Inflammatory macrophage treated with lipopolysaccharide for 1 hour (primary cell): ENCODE measurements at regions not wholly inside any gene's neighbourhood (a gene's known extent, or its start where the extent isn't known, plus 50 kb on each side); places are given as distances from the start of the nearest gene placed in this dataset.
"Not testable (repeated sequence)": the region's sequence is repeated elsewhere in the genome, so short reads cannot be mapped to it uniquely, and the experiment has no call there.

Source experiments
- DNase-seq, 2 donors: peaks; one replicate each; pipeline ENCODE4 v3.0.0-alpha.2; 2020 to 2022

DNA sequence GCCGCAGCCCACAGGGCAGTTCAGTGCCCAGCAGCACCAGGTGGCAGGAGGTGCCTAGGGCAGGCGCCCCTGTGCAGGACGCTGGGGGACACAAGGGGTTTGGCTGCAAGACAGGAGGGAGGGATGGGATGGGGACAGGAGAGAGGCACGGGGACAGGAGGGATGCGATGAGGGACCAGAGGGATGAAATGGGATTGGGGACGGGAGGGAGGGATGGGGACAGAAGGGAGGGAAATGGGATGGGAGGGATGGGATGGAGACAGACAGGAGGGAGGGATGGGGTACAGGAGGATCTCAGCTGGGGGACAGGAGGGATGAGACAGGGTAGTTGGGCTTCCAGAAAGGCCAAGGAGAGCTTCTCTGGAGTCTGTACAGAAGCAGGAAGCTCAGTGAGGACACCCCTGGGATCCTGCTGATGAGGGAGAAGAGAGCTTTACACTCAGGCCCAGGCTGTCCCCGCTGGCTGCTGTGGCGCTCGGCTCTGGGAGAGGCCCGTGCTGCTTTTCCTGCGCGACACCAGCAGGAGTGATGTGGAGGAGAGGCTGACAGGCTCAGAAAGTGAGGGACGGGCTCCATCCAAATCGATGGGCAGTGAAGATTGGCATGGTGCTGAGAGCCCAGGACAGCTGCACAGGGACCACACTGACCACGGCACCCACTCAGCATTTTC is 400.8 kb downstream of the SMOC2 start:
- no peak for DNase-seq

DNA sequence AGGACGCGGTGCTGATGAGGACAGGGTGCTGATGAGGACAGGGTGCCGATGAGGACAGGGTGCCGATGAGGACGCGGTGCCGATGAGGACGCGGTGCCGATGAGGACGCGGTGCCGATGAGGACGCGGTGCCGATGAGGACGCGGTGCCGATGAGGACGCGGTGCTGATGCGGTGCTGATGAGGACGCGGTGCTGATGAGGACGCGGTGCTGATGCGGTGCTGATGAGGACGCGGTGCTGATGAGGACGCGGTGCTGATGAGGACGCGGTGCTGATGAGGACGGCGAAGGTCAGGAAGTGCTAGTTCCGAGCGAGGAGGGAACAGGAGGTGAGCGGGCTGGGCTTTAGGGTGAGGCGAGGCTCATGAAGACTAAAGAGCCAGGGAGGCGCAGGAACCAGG is 399.9 kb downstream of the SMOC2 start:
- not testable (repeated sequence) for DNase-seq

GRCh38 chr6:168840299-168840698 is 399.3 kb downstream of the SMOC2 start:
- not testable (repeated sequence) for DNase-seq

DNA sequence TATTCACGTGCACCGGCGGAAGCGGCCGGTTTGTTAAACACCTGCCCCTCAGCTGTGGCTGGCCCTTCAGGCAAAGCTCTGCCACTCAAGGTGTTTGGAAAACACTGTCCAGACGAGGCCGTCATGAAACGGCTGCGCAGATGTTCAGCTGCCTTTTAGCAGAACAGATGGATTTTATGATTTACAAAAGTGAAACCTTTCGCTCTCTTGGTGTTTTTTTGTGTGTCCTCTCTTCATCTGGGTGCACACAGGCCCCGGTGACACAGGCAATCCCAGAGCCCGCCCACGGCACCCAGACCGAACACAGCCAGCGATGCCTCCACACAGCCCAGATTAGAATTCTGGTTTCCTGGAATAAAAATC is 397.0 kb downstream of the SMOC2 start:
- DNase-seq: no peak

- DNase-seq: no peak
These were observed 396.5 kb downstream of the SMOC2 start for GRCh38 chr6:168837254-168838036.

DNA sequence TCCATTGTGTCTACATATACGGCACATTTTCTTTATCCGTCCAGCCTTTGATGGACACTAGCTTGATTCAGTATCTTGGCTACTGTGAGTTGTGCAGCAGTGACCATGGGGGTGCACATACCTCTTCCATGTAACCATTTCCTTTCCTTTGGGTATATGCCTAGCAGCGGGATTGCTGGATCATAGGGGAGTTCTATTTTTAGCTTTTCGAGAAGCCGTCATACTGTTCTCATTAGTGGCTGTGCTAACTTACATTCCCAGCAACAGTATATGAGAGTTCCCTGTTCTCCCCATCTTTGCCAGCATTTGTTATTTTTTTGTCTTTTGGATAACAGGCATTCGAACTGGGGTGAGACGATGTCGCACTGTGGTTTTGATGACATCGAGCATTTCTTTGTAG is 395.0 kb downstream of the SMOC2 start:
- DNase-seq: no peak

DNA sequence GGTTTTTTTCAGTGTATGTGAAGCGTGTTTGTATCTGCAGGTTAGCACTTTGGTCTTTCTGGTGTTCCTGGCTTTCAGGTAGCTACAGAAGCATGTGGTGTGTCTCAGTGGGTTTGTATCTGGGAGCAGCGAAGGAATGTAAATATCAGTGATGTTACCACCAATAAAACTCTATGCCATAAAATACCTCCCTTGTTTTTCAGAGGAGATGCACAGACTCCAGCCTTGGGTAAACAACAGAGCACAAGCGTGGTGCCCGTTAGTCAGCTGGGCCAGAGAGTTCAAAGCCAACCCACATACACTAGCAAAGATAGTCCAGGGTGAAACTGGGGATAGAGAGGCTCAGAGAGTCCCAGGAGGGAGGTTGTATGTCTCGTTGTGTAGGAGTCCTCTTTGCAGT is 393.8 kb downstream of the SMOC2 start:
- DNase-seq: no peak

DNA sequence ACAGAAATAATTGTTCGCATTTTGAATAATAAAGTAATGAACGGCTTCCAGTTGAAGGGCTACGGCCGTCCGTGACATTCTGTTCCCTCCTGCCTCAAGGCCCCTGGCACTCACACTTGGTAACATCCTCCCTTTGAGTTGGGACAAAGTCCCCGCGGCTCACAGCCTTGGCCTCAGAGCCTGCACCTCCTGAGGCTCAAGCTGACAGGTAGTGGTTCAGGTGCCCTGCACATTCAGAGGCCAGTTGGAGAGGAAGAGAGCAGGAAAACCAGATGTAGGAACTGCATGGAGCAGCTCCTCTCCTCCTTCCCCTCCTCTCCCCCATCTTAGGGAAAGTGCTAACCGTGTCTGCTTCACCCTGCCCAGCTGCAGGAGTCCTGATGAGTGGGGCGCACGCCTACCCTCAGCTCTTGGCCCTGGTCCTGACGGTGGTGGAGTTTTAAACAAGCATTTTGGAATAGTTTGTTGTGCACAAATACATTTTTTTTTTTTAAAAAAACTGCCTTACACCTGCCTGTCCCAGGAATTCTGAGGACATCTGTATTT is 393.1 kb downstream of the SMOC2 start:
- DNase-seq: no peak

- no peak for DNase-seq
These were observed 387.8 kb downstream of the SMOC2 start for GRCh38 chr6:168828800-168829199.

DNA sequence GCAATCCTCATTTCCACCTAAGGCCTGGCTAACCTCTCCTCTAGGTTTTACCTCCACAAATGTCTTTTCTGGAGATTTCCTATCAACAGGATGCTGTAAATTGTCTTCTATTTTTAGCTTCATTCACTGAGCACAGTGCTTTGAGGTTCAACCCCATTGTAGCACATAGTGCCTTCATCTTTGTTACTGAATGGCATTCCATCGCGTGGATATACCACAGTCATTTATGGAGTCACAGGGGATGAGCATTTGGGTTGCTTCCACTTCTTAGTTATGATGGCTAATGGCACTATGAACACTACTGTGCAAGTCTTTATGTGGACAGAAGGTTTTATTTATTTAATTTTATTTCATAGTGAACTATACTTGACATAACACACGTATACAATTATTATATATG is 387.1 kb downstream of the SMOC2 start:
- no peak for DNase-seq

DNA sequence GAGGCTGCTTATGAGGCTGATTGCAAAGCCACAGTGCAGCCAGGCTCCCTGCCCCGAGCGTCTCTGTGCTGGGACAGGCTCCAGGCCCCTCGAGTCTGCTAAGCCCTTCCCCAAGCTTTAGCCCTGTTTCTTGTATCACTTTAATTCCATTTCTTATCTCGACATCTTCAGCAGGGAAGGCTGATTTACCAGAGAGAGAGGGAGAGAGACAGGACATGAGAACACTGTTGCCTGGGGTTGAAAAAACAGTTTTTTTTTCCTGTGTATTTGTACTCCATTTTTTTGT is 386.5 kb downstream of the SMOC2 start:
- DNase-seq: no peak

- DNase-seq: no peak
These were observed 386.0 kb downstream of the SMOC2 start for GRCh38 chr6:168826726-168827585.

- DNase-seq: no peak
These were observed 385.1 kb downstream of the SMOC2 start for GRCh38 chr6:168826078-168826390.

DNA sequence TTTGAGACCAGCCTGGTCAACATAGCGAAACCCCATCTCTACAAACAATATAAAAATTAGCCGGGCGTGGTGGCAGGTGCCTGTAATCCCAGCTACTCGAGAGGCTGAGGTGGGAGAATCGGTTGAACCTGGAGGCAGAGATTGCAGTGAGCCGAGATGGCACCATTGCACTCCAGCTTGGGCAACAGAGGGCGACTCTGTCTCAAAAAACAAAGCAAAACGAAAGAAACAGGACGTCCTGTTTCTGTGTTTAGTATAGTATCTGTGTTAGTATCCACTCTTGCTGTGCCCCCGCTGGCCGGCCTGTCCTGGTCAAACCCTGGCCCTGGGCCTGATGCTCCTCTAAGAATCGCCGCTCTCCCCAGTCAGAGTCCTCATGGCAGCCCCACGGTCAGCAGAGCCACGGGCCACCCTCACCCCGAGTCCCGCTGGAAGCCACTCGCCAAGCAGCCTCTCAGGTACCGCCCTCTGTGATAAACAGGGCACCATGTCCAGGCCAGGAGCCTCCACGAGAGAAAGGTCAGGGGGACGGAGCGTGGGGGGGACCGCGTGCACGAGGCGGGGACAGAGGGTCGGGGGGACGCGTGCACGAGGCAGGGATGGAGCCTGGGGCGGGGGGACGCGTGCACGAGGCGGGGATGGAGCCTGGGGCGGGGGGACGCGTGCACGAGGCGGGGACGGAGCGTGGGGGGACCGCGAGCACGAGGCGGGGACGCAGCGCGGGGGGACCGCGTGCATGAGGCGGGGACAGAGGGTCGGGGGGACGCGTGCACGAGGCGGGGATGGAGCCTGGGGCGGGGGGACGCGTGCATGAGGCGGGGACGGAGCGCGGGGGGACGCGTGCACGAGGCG is 384.5 kb downstream of the SMOC2 start:
- no peak for DNase-seq

DNA sequence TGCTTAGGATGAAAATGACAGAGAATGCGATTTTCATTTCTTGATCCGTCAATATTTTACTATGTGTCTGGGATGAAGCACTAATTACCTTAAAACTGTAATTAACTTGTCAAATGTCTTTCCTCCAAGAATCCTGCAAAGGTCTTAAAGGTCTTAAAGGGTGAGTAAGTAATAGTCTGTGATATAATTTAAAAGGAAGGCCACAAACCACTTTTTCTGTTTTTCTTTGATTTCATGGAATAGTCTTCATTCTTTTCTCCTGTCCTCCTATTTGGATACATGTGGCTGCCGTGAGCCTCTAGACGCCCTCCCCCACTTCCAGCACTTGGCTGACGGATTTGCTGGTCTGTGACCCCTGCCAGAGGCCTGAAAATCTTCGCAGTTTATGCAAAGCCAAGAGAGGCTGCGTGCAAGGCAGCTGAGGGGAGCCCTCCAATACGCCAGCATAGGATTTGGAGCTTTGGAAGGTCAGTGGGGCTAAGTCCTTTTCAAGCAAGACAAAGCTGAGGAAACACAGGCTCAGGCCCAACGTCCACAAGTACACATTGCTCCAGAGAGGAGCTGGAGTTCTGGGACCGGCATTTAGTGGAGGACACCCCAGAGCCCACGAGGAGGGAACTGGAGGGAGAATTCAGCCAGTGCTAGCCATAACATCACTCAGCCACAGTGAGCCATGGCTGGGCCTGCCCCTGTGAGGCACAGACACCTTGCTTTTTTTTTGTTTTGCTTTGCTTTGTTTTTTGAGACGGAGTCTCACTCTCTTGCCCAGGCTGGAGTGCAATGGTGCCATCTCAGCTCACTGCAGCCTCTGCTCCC is 382.6 kb downstream of the SMOC2 start:
- DNase-seq: no peak

- DNase-seq: no peak
These were observed 381.4 kb downstream of the SMOC2 start for GRCh38 chr6:168822376-168822775.

DNA sequence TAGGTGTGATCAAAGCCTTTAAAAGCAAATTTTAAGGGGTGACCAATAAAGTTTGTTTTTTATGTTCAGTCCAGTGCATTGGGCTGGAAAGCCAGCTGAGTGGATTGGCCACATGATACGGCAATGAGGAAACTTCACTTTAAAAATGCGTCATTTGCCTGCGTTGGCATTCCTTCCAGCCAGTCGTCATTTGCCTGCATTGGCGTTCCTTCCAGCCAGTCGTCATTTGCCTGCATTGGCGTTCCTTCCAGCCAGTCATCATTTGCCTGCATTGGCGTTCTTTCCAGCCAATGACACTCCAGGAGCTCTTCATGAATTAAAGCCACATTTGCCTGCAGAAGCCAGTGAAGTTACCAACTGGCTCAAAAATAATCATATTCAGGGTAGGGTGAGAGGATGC is 378.6 kb downstream of the SMOC2 start:
- DNase-seq: no peak

- no peak for DNase-seq
These were observed 376.7 kb downstream of the SMOC2 start for GRCh38 chr6:168817558-168818159.

GRCh38 chr6:168815229-168815628 is 374.2 kb downstream of the SMOC2 start:
- no peak for DNase-seq

DNA sequence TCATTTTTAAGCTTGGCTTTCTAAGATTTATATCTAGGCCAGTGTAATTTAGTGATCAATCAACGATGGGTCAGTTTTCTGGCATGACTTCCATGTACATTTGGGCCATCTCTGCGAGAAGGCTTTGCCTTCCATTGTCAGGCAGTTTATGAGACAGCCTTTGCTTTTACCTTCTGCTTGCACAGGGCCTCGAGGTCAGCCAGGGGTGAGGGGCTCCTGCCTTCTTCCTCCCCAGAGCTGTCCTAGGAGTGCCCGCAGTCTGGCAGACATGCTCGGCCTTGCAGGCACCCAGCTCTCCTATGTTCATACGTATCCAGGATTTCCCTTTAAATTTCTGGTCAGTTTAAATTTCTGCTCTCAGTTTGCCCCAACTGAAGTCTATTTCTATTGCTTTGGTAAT is 367.2 kb downstream of the SMOC2 start:
- no peak for DNase-seq

- no peak for DNase-seq
These were observed 363.3 kb downstream of the SMOC2 start for GRCh38 chr6:168804331-168804730.

DNA sequence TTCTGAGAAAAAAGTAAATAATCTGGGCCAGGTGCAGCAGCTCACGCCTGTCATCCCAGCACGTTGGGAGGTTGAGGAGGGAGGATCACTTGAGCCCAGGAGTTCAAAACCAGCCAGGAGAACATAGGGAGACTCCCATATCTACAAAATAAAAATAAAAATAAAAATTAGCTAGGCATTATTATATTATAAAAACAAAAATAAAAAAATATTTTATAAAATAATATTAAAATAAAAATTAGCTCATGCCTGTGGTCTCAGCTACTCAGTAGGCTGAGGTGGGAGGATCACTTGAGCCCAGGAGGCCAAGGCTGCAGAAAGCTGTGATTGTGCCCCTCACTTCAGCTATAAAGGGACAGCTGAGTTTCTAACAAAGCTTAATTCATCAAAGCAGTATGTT is 362.9 kb downstream of the SMOC2 start:
- DNase-seq: no peak
